ENCODE measurements at regions not wholly inside any gene's neighbourhood (a gene's known extent, or its start where the extent isn't known, plus 50 kb on each side); places are given as distances from the start of the nearest gene placed in this dataset.

GRCh38 chr14:59036134-59036533 lies 152.3 kb upstream of the DAAM1 start:
- no peak for DNase-seq
- TF ChIP-seq CTCF (conservative IDR thresholded peaks at IDR 0.05) = no peak
- Mint-ChIP-seq H3K9me3 (peaks cover 3% of the 10 kb centered on the region), H3K4me1 (no peaks in the 10 kb centered on the region), H3K36me3 (ENCODE audit: low read depth) (no peaks in the 10 kb centered on the region), H3K27me3 (ENCODE audit: insufficient read depth) (no peaks in the 10 kb centered on the region), H3K27ac (no peak overlapping the region), H3K4me3 (no peak overlapping the region)
- no peaks in the 10 kb centered on the region for H3K36me3 ChIP-seq (ENCODE audit: control insufficient read depth, insufficient read depth, low read length)
- WGBS, 2 experiments (ENCODE audit: insufficient coverage in 1 of 2, insufficient read length in 1 of 2) = 86 to 100% methylated on average over 1 to 2 of the region's 2 CpGs
- no peaks in the 10 kb centered on the region for H3K9me3 ChIP-seq (ENCODE audit: control insufficient read depth, low read length)
- H3K4me3 ChIP-seq (ENCODE audit: low read length) = no peak overlapping the region
- no peaks in the 10 kb centered on the region for H3K4me1 ChIP-seq (ENCODE audit: control insufficient read depth, insufficient read depth, low read length)
- no peaks in the 10 kb centered on the region for H3K27me3 ChIP-seq (ENCODE audit: control insufficient read depth, insufficient read depth, low read length, poor library complexity, severe bottlenecking)
- H3K9ac ChIP-seq (ENCODE audit: extremely low read depth, low read length, poor library complexity, severe bottlenecking) = no peak overlapping the region
- no peak overlapping the region for H3K27ac ChIP-seq (ENCODE audit: low read depth, low read length)

- no peak for DNase-seq
- Mint-ChIP-seq H3K4me1 (no peaks in the 10 kb centered on the region), H3K36me3 (ENCODE audit: low read depth) (no peaks in the 10 kb centered on the region), H3K27me3 (ENCODE audit: insufficient read depth) (no peaks in the 10 kb centered on the region), H3K9me3 (peaks cover 3% of the 10 kb centered on the region), H3K4me3 (no peak overlapping the region), H3K27ac (no peak overlapping the region)
- Histone ChIP-seq H3K36me3 (ENCODE audit: control insufficient read depth, insufficient read depth, low read length) (no peaks in the 10 kb centered on the region), H3K27ac (ENCODE audit: low read depth, low read length) (no peak overlapping the region), H3K9ac (ENCODE audit: extremely low read depth, low read length, poor library complexity, severe bottlenecking) (no peak overlapping the region), H3K4me1 (ENCODE audit: control insufficient read depth, insufficient read depth, low read length) (no peaks in the 10 kb centered on the region), H3K9me3 (ENCODE audit: control insufficient read depth, low read length) (no peaks in the 10 kb centered on the region), H3K27me3 (ENCODE audit: control insufficient read depth, insufficient read depth, low read length, poor library complexity, severe bottlenecking) (no peaks in the 10 kb centered on the region), H3K4me3 (ENCODE audit: low read length) (no peak overlapping the region)
- no peak for TF ChIP-seq CTCF (conservative IDR thresholded peaks at IDR 0.05)
- 78 to 79% methylated on average over 3 of the region's 3 CpGs for WGBS, 2 experiments (ENCODE audit: insufficient coverage in 1 of 2, insufficient read length in 1 of 2)
Observed at GRCh38 chr14:59037086-59037485, 151.4 kb upstream of the DAAM1 start.

- Mint-ChIP-seq H3K9me3 (peaks cover 3% of the 10 kb centered on the region), H3K4me1 (no peaks in the 10 kb centered on the region), H3K4me3 (no peak overlapping the region), H3K36me3 (ENCODE audit: low read depth) (no peaks in the 10 kb centered on the region), H3K27me3 (ENCODE audit: insufficient read depth) (no peaks in the 10 kb centered on the region), H3K27ac (no peak overlapping the region)
- no peak overlapping the region for H3K9ac ChIP-seq (ENCODE audit: extremely low read depth, low read length, poor library complexity, severe bottlenecking)
- no peak overlapping the region for H3K27ac ChIP-seq (ENCODE audit: low read depth, low read length)
- TF ChIP-seq CTCF (conservative IDR thresholded peaks at IDR 0.05) = no peak
- no peaks in the 10 kb centered on the region for H3K36me3 ChIP-seq (ENCODE audit: control insufficient read depth, insufficient read depth, low read length)
- no peak overlapping the region for H3K4me3 ChIP-seq (ENCODE audit: low read length)
- no peaks in the 10 kb centered on the region for H3K27me3 ChIP-seq (ENCODE audit: control insufficient read depth, insufficient read depth, low read length, poor library complexity, severe bottlenecking)
- 93 to 100% methylated on average over 3 to 4 of the region's 4 CpGs for WGBS, 2 experiments (ENCODE audit: insufficient coverage in 1 of 2, insufficient read length in 1 of 2)
- no peak for DNase-seq
- no peaks in the 10 kb centered on the region for H3K9me3 ChIP-seq (ENCODE audit: control insufficient read depth, low read length)
- no peaks in the 10 kb centered on the region for H3K4me1 ChIP-seq (ENCODE audit: control insufficient read depth, insufficient read depth, low read length)
Observed at GRCh38 chr14:59037620-59038019, 150.8 kb upstream of the DAAM1 start.

Measured in endodermal cell (in vitro differentiated cells).